HepG2 (cell line): ENCODE measurements at regions not wholly inside any gene's neighbourhood (a gene's known extent, or its start where the extent isn't known, plus 50 kb on each side); places are given as distances from the start of the nearest gene placed in this dataset.

ENCODE experiments used
- ATAC-seq: fragments of 200-7000 bp; cut with Tn5 transposase; 3 replicates; pipeline ENCODE4 v1.9.1; 2020; ENCODE audit warnings: mild to moderate bottlenecking, moderate library complexity
- BruUV-seq: library from RNA; stranded (reverse); fragments of 400-500 nt; replicated peaks from 2 replicates; lab custom pipeline; 2021; lab: Mats Ljungman, UMichigan
- CTCF ChIA-PET: fragments of 300-600 bp; formaldehyde crosslinking; extraction: SDS; loops from one replicate; lab custom pipeline; 2021; ENCODE audit warnings: low total read pairs, inconsistent platforms, low intra/inter-chr PET ratio; lab: Yijun Ruan, JAX
- POLR2A ChIA-PET: fragments of 350-600 bp; sonication (Branson Sonifier 250); formaldehyde crosslinking; loops from one replicate; lab custom pipeline; 2020; ENCODE audit warnings: antibody characterized with exemption, inconsistent platforms; lab: Yijun Ruan, JAX
- DNase-seq: peaks from one replicate; pipeline ENCODE4 v3.0.0-alpha.2; 2015; ENCODE audit warnings: low spot score
- FAIRE-seq: peaks from 3 replicates; lab custom pipeline; 2011; peaks lifted over from hg19 to GRCh38; lab: Jason Lieb, UNC
- H2AFZ ChIP-seq: one replicate; pipeline ENCODE4 v1.6.1; 2011; ENCODE audit warnings: low read length, inconsistent platforms
- H3K27ac ChIP-seq: fragments of 300-600 bp; 3 replicates; pipeline ENCODE4 v1.8.0; 2011; ENCODE audit warnings: mixed run types, mild to moderate bottlenecking, mixed read lengths, low read length, inconsistent platforms; ENCODE audit not compliant: insufficient read depth; ENCODE audit errors: extremely low read length
- H3K27me3 ChIP-seq, 2 experiments: fragments of 200-600 bp in 1 of 2; 2 replicates in 1 of 2; 3 replicates in 1 of 2; pipeline versions ENCODE4 v1.6.0 to v1.8.0; 2011; ENCODE audit warnings: low read length in 2 of 2, mild to moderate bottlenecking in 2 of 2, moderate library complexity in 2 of 2, inconsistent platforms in 1 of 2; ENCODE audit not compliant: insufficient read depth in 2 of 2, control insufficient read depth in 1 of 2
- H3K36me3 ChIP-seq, 2 experiments: fragments of 200-600 bp in 1 of 2; replicated peaks in 1 of 2; 2 replicates in 1 of 2; 3 replicates in 1 of 2; pipeline versions ENCODE4 v1.5.1 to v1.8.0; 2011; ENCODE audit warnings: low read length in 2 of 2, inconsistent platforms in 1 of 2; ENCODE audit not compliant: insufficient read depth in 2 of 2, control insufficient read depth in 1 of 2
- H3K4me1 ChIP-seq: 2 replicates; pipeline ENCODE4 v1.5.1; 2012; ENCODE audit warnings: low read length, inconsistent platforms; ENCODE audit not compliant: insufficient read depth
- H3K4me2 ChIP-seq: 2 replicates; pipeline ENCODE4 v1.6.0; 2011; ENCODE audit warnings: low read depth, low read length, inconsistent platforms
- H3K4me3 ChIP-seq, 3 experiments: fragments of 200-600 bp in 1 of 3; sonication (generic), shearing (Covaris generic) in 1 of 3; replicated peaks in 1 of 3; 2 replicates each; pipeline ENCODE4 v1.5.1; 2011 to 2016; ENCODE audit warnings: low read length in 3 of 3, inconsistent platforms in 2 of 3, low read depth in 2 of 3, mild to moderate bottlenecking in 2 of 3, control low read depth in 1 of 3, mixed read lengths in 1 of 3; ENCODE audit not compliant: insufficient read depth in 1 of 3
- H3K79me2 ChIP-seq: one replicate; pipeline ENCODE4 v1.6.1; 2011; ENCODE audit warnings: low read length, inconsistent platforms; ENCODE audit not compliant: insufficient read depth
- H3K9ac ChIP-seq: 2 replicates; pipeline ENCODE4 v1.6.0; 2011; ENCODE audit warnings: mild to moderate bottlenecking, low read depth, low read length, inconsistent platforms; ENCODE audit not compliant: insufficient read depth
- H3K9me3 ChIP-seq: 2 replicates; pipeline ENCODE4 v1.5.1; 2012; ENCODE audit warnings: mild to moderate bottlenecking, low read length
- H4K20me1 ChIP-seq: 2 replicates; pipeline ENCODE4 v1.6.0; 2011; ENCODE audit warnings: inconsistent platforms, mild to moderate bottlenecking, low read length, moderate library complexity; ENCODE audit not compliant: insufficient read depth
- ARID3A ChIP-seq: IDR thresholded peaks from 2 replicates; pipeline ENCODE4 v1.6.1; 2012; ENCODE audit warnings: low read depth, low read length, improper control_type of control experiment
- BRCA1 ChIP-seq: sonication (generic); formaldehyde crosslinking; IDR thresholded peaks from 2 replicates; pipeline ENCODE4 v1.4.0; 2020; ENCODE audit warnings: missing genetic modification reagents
- EED ChIP-seq: sonication (generic); formaldehyde crosslinking; IDR thresholded peaks from 2 replicates; pipeline ENCODE4 v1.5.0; 2020; ENCODE audit warnings: mild to moderate bottlenecking, missing genetic modification reagents
- HMG20B ChIP-seq: conservative IDR thresholded peaks from 2 replicates; pipeline ENCODE4 v1.6.1; 2016; ENCODE audit warnings: missing genetic modification reagents, missing compliant biosample characterization
- NPAS2 ChIP-seq: sonication (generic); formaldehyde crosslinking; IDR thresholded peaks from 2 replicates; pipeline ENCODE4 v1.8.0; 2022; ENCODE audit warnings: mild to moderate bottlenecking, missing genetic modification reagents, borderline replicate concordance
- ZMYM2 ChIP-seq: sonication (generic); formaldehyde crosslinking; IDR thresholded peaks from 2 replicates; pipeline ENCODE4 v1.8.0; 2022; ENCODE audit warnings: mild to moderate bottlenecking, missing genetic modification reagents
- ZNF720 ChIP-seq: sonication (generic); formaldehyde crosslinking; IDR thresholded peaks from 2 replicates; pipeline ENCODE4 v1.4.0; 2020; ENCODE audit warnings: missing genetic modification reagents
- WGBS: methylation state at CpG from one replicate; pipeline ENCODE4 v1.1.6; 2017; ENCODE audit warnings: low lambda C conversion rate; 5-methylcytosine and 5-hydroxymethylcytosine counted together
- in situ Hi-C: cut with HindIII; loops from 2 replicates; pipeline ENCODE4 v1.10.0; 2017; ENCODE audit warnings: low pct_unique_long_range_greater_than_20kb; ENCODE audit not compliant: extremely low pct_ligation_motif_present
- intact Hi-C: fragments of 100-400 bp; cut with micrococcal nuclease; formaldehyde crosslinking; loops from one replicate; pipeline ENCODE4 v1.10.0; 2022; ENCODE audit not compliant: unreplicated experiment

- CTCF ChIA-PET: no interaction called here
- no peak for ATAC-seq
These were observed 449.4 kb downstream of the TNS3 start for GRCh38 chr7:47132471-47132870.

GRCh38 chr7:47128700-47129099 is 453.2 kb downstream of the TNS3 start:
- DNase-seq: no peak
- ChIA-PET POLR2A (no interaction called here), CTCF (no interaction called here)
- intact Hi-C loops (no loop called here), in situ Hi-C loops (no loop called here)
- H2AFZ ChIP-seq: no peak overlapping the region
- no peaks in the 10 kb centered on the region for H3K36me3 ChIP-seq
- no peak overlapping the region for H3K9ac ChIP-seq
- FAIRE-seq: no peak
- H3K4me3 ChIP-seq: no peak overlapping the region
- H3K79me2 ChIP-seq: no peaks in the 10 kb centered on the region
- BruUV-seq: no TSS peak
- ATAC-seq: no peak
- H3K27me3 ChIP-seq: no peaks in the 10 kb centered on the region; a peak in 1 of 5 replicates
- no peak overlapping the region for H3K4me2 ChIP-seq
- TF ChIP-seq NPAS2 (CRISPR knock-in tag) (no peak), EED (CRISPR knock-in tag) (no peak), ZMYM2 (no peak), HMG20B (CRISPR knock-in tag) (no peak)
- H3K27ac ChIP-seq: no peak overlapping the region
- no peaks in the 10 kb centered on the region for H3K4me1 ChIP-seq
- H4K20me1 ChIP-seq: no peaks in the 10 kb centered on the region
- no peaks in the 10 kb centered on the region for H3K9me3 ChIP-seq

More at GRCh38 chr7:47132471-47132870, 449.4 kb downstream of the TNS3 start:
- intact Hi-C loops: no loop called here
- DNase-seq: no peak
- Histone ChIP-seq H3K4me1 (no peaks in the 10 kb centered on the region), H3K4me3 (no peak overlapping the region), H3K79me2 (no peaks in the 10 kb centered on the region), H2AFZ (no peak overlapping the region), H3K27me3 (no peaks in the 10 kb centered on the region), H3K9me3 (no peaks in the 10 kb centered on the region), H3K36me3 (no peaks in the 10 kb centered on the region), H3K27ac (no peak overlapping the region), H3K9ac (no peak overlapping the region), H3K4me2 (no peak overlapping the region), H4K20me1 (no peaks in the 10 kb centered on the region)
- POLR2A ChIA-PET: no interaction called here
- TF ChIP-seq ZNF720 (CRISPR knock-in tag) (no peak), ARID3A (no peak), BRCA1 (CRISPR knock-in tag) (no peak)
- WGBS: 4% methylated on average over 1 of the region's 1 CpG
- in situ Hi-C loops: no loop called here
- BruUV-seq: no TSS peak
- FAIRE-seq: no peak
